Breast epithelium (tissue), 4 donors: ENCODE measurements at regions not wholly inside any gene's neighbourhood (a gene's known extent, or its start where the extent isn't known, plus 50 kb on each side); places are given as distances from the start of the nearest gene placed in this dataset.

ENCODE experiments used
- DNase-seq, 2 donors: peaks; one replicate each; pipeline ENCODE4 v3.0.0-alpha.2; 2019; ENCODE audit warnings: low spot score in 2 of 2
- H3K27ac ChIP-seq, 2 donors: fragments of 200-600 bp; sonication (generic) in 1 of 2; one replicate each; pipeline ENCODE4 v1.5.1; 2016 to 2019; ENCODE audit warnings: mild to moderate bottlenecking in 1 of 2
- H3K27me3 ChIP-seq, 2 donors: fragments of 200-600 bp; sonication (generic) in 1 of 2; one replicate each; pipeline versions ENCODE4 v1.5.1 to v1.6.0; 2017 to 2019; ENCODE audit warnings: control low read depth in 1 of 2, mild to moderate bottlenecking in 1 of 2
- H3K36me3 ChIP-seq: fragments of 200-600 bp; one replicate; pipeline ENCODE4 v1.5.1; 2019
- H3K4me1 ChIP-seq, 2 donors: fragments of 200-600 bp; sonication (generic); one replicate each; pipeline ENCODE4 v1.5.1; 2016 to 2019; ENCODE audit warnings: control low read depth in 1 of 2
- H3K4me3 ChIP-seq, 3 donors: fragments of 200-600 bp; sonication (generic); 1 replicate in 2 of 3; 2 replicates in 1 of 3; pipeline ENCODE4 v1.5.1; 2016 to 2019; ENCODE audit warnings: mild to moderate bottlenecking in 3 of 3, moderate library complexity in 2 of 3
- H3K9me3 ChIP-seq, 2 donors: fragments of 200-600 bp; sonication (generic) in 1 of 2; one replicate each; pipeline ENCODE4 v1.5.1; 2016 to 2019; ENCODE audit warnings: control low read depth in 1 of 2
- POLR2A ChIP-seq: fragments of 450-650 bp; IDR thresholded peaks from one replicate; pipeline ENCODE4 v1.6.1; 2016; ENCODE audit warnings: antibody characterized with exemption, mild to moderate bottlenecking, moderate library complexity
- POLR2AphosphoS5 ChIP-seq, 3 donors: sonication (generic); formaldehyde crosslinking; IDR thresholded peaks; one replicate each; pipeline ENCODE4 v1.6.1; 2017; ENCODE audit warnings: antibody characterized with exemption in 3 of 3
- intact Hi-C: fragments of 100-400 bp; cut with DNase I; formaldehyde crosslinking; loops from one replicate; pipeline ENCODE4 v1.15.1; 2023; ENCODE audit warnings: low total_unique reads
- TF ChIP-seq, protein P1 (sequence below), 3 donors: fragments of 450-650 bp; IDR thresholded peaks; one replicate each; pipeline ENCODE4 v1.5.1; 2016 to 2017; ENCODE audit warnings: antibody characterized with exemption in 3 of 3, mild to moderate bottlenecking in 3 of 3, moderate library complexity in 3 of 3

GRCh38 chr21:16007943-16008342 is 278.2 kb downstream of the USP25 start:
- no peak for TF ChIP-seq POLR2A
- TF ChIP-seq, protein P1, sequence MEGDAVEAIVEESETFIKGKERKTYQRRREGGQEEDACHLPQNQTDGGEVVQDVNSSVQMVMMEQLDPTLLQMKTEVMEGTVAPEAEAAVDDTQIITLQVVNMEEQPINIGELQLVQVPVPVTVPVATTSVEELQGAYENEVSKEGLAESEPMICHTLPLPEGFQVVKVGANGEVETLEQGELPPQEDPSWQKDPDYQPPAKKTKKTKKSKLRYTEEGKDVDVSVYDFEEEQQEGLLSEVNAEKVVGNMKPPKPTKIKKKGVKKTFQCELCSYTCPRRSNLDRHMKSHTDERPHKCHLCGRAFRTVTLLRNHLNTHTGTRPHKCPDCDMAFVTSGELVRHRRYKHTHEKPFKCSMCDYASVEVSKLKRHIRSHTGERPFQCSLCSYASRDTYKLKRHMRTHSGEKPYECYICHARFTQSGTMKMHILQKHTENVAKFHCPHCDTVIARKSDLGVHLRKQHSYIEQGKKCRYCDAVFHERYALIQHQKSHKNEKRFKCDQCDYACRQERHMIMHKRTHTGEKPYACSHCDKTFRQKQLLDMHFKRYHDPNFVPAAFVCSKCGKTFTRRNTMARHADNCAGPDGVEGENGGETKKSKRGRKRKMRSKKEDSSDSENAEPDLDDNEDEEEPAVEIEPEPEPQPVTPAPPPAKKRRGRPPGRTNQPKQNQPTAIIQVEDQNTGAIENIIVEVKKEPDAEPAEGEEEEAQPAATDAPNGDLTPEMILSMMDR (IDR thresholded peaks at IDR 0.05): no peak
- TF ChIP-seq POLR2AphosphoS5 (IDR thresholded peaks at IDR 0.05): no peak
- no peaks in the 10 kb centered on the region for H3K36me3 ChIP-seq
- H3K4me3 ChIP-seq: no peak overlapping the region
- no peak for DNase-seq
- H3K9me3 ChIP-seq: peaks cover 0 to 5% of the 10 kb centered on the region in 2 donors
- H3K27me3 ChIP-seq: no peaks in the 10 kb centered on the region
- H3K4me1 ChIP-seq: no peaks in the 10 kb centered on the region
- H3K27ac ChIP-seq: no peak overlapping the region
- intact Hi-C loops: no loop called here

- Histone ChIP-seq H3K4me3 (peak overlapping the region in 2 of 3 donors; percentile 35 to 40), H3K9me3 (peaks cover 0 to 5% of the 10 kb centered on the region in 2 donors), H3K36me3 (no peaks in the 10 kb centered on the region), H3K27ac (peak overlapping the region; percentile 59 to 61), H3K4me1 (no peaks in the 10 kb centered on the region), H3K27me3 (no peaks in the 10 kb centered on the region)
- no peak for TF ChIP-seq POLR2AphosphoS5 (IDR thresholded peaks at IDR 0.05)
- TF ChIP-seq, protein P1 (IDR thresholded peaks at IDR 0.05): no peak
- no peak for TF ChIP-seq POLR2A
- DNase-seq: no peak
- intact Hi-C loops: no loop called here
Measured at GRCh38 chr21:16011719-16012118, 281.9 kb downstream of the USP25 start.

DNA sequence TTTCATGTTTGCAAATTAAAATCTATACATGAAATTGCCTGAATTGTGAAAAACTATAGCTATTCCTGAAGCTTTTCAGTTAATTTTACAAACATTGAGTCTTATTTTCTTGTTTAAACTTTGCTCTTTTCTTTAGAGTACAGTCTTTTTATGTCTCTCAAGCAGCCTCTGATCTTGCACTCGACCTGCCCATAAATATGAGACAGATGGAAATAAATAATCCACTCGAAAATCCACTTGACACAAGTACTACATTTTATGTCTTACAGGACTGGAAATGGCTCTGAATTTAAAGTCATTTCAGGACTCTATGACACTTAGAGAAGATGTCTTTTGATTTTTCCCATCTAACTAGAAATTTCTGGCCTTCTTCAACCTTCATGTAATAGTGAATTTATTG is 283.8 kb downstream of the USP25 start:
- Histone ChIP-seq H3K4me3 (peak overlapping the region in 2 of 3 donors; percentile 26 to 52), H3K9me3 (peaks cover 0 to 5% of the 10 kb centered on the region in 2 donors), H3K27me3 (no peaks in the 10 kb centered on the region), H3K36me3 (no peaks in the 10 kb centered on the region), H3K4me1 (no peaks in the 10 kb centered on the region), H3K27ac (peak overlapping the region; percentile 33 to 79)
- TF ChIP-seq POLR2AphosphoS5 (IDR thresholded peaks at IDR 0.05) (no peak), POLR2A (no peak)
- TF ChIP-seq, protein P1 (IDR thresholded peaks at IDR 0.05): no peak
- intact Hi-C loops: no loop called here
- DNase-seq: no peak

DNA sequence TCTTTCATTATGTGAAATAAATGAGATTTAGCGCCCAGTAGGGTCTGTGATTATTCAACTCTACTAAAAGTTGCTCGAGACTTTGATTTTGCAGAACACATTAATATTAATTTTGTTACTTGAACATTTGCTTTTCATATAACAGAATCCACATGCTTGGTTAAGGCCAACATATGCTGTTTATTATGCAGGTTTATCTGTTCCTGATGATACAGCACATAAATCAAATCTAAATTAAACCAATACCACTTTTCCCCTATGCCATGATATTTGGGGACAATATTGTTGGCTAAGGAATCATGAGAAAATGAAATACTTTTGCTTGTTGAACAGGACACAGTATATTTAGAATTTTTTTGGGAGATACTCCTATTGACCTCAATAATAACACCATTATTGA is 291.1 kb downstream of the USP25 start:
- no peaks in the 10 kb centered on the region for H3K4me1 ChIP-seq
- H3K9me3 ChIP-seq: no peaks in the 10 kb centered on the region
- no peaks in the 10 kb centered on the region for H3K27me3 ChIP-seq
- intact Hi-C loops: no loop called here
- no peak overlapping the region for H3K27ac ChIP-seq
- TF ChIP-seq POLR2A (no peak), POLR2AphosphoS5 (IDR thresholded peaks at IDR 0.05) (no peak)
- TF ChIP-seq, protein P1 (IDR thresholded peaks at IDR 0.05): no peak
- DNase-seq: no peak
- H3K4me3 ChIP-seq: no peak overlapping the region
- no peaks in the 10 kb centered on the region for H3K36me3 ChIP-seq

DNA sequence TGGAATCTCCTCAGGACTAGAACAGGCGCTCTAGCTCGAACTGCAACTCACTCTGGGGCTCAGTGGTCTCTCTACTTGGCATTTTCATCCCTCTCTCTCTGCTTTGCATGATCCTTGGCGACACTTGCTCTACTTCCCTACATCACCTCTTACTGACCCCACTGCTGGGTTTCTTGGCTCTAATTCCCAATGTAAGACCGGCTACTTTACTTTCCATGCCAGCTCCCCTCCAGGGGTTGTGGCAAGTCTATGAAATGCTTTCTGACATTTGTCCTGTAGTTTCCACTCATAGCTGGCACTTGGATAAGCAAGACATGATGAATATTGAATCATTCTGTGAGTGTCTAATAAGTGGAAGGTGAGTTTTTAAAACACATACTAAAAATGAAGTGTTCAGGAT is 292.3 kb downstream of the USP25 start:
- TF ChIP-seq, protein P1 (IDR thresholded peaks at IDR 0.05): no peak
- TF ChIP-seq POLR2A (no peak), POLR2AphosphoS5 (IDR thresholded peaks at IDR 0.05) (no peak)
- H3K4me3 ChIP-seq: no peak overlapping the region
- H3K4me1 ChIP-seq: no peaks in the 10 kb centered on the region
- H3K9me3 ChIP-seq: no peaks in the 10 kb centered on the region
- H3K27me3 ChIP-seq: no peaks in the 10 kb centered on the region
- H3K36me3 ChIP-seq: no peaks in the 10 kb centered on the region
- no peak for DNase-seq
- peak overlapping the region in 1 of 2 donors; percentile 12 for H3K27ac ChIP-seq
- intact Hi-C loops: no loop called here
